WTC11 (cell line): ENCODE measurements at regions not wholly inside any gene's neighbourhood (a gene's known extent, or its start where the extent isn't known, plus 50 kb on each side); places are given as distances from the start of the nearest gene placed in this dataset.
"Not testable (repeated sequence)": the region's sequence is repeated elsewhere in the genome, so short reads cannot be mapped to it uniquely, and the experiment has no call there.

Experiments used
- ATAC-seq: fragments of 200-7000 bp; cut with Tn5 transposase; 2 replicates; pipeline ENCODE4 v1.10.0; 2021; ENCODE audit warnings: mild to moderate bottlenecking, moderate library complexity
- CTCF ChIA-PET: fragments of 300-600 bp; sonication (Branson Sonifier 250); formaldehyde crosslinking; loops from one replicate; lab custom pipeline; 2021; ENCODE audit warnings: antibody characterized with exemption; lab: Charles Lee
- POLR2A ChIA-PET: fragments of 350-600 bp; sonication (Branson Sonifier 250); formaldehyde crosslinking; loops from one replicate; lab custom pipeline; 2021; ENCODE audit warnings: antibody characterized with exemption; lab: Charles Lee
- DNase-seq: peaks from one replicate; pipeline ENCODE4 v3.0.0; 2021; ENCODE audit warnings: low spot score
- H3K27ac Mint-ChIP-seq: 2 replicates; pipeline ENCODE4 v1.8.0; 2021; ENCODE audit warnings: mixed read lengths
- H3K27me3 Mint-ChIP-seq: 2 replicates; pipeline ENCODE4 v1.8.0; 2021; ENCODE audit warnings: low read depth, mild to moderate bottlenecking, moderate library complexity, mixed read lengths
- H3K36me3 Mint-ChIP-seq: 2 replicates; pipeline ENCODE4 v1.8.0; 2021; ENCODE audit warnings: mixed read lengths
- H3K4me1 Mint-ChIP-seq: 2 replicates; pipeline ENCODE4 v1.8.0; 2022; ENCODE audit warnings: mixed read lengths
- H3K4me3 Mint-ChIP-seq: 2 replicates; pipeline ENCODE4 v1.8.0; 2021; ENCODE audit warnings: mild to moderate bottlenecking, moderate library complexity, mixed read lengths
- H3K9me3 Mint-ChIP-seq: 2 replicates; pipeline ENCODE4 v1.8.0; 2021; ENCODE audit warnings: mixed read lengths
- ATF1 ChIP-seq: sonication (generic); formaldehyde crosslinking; IDR thresholded peaks from 2 replicates; pipeline ENCODE4 v1.8.1; 2023; ENCODE audit warnings: mild to moderate bottlenecking, moderate library complexity, missing genetic modification reagents
- FOXP1 ChIP-seq: sonication (generic); formaldehyde crosslinking; IDR thresholded peaks from 2 replicates; pipeline ENCODE4 v1.8.0; 2022; ENCODE audit warnings: missing genetic modification reagents, mild to moderate bottlenecking, moderate library complexity, borderline replicate concordance
- GABPB1 ChIP-seq: sonication (generic); formaldehyde crosslinking; IDR thresholded peaks from 2 replicates; pipeline ENCODE4 v1.8.1; 2023; ENCODE audit warnings: mild to moderate bottlenecking, missing genetic modification reagents
- GRHL2 ChIP-seq: fragments of 250-450 bp; sonication (Bioruptor Pico); IDR thresholded peaks from 2 replicates; pipeline ENCODE4 v1.8.0; 2022; ENCODE audit warnings: mild to moderate bottlenecking, moderate library complexity; ENCODE audit not compliant: insufficient replicate concordance, severe bottlenecking
- HMGA2 ChIP-seq: fragments of 250-450 bp; sonication (Bioruptor Pico); IDR thresholded peaks from 2 replicates; pipeline ENCODE4 v1.4.0; 2021; ENCODE audit warnings: mild to moderate bottlenecking, moderate library complexity
- IRF2 ChIP-seq: sonication (generic); formaldehyde crosslinking; IDR thresholded peaks from 2 replicates; pipeline ENCODE4 v1.8.0; 2022; ENCODE audit warnings: low read depth, missing genetic modification reagents, borderline replicate concordance
- MXD4 ChIP-seq: fragments of 250-450 bp; sonication (Bioruptor Pico); IDR thresholded peaks from 2 replicates; pipeline ENCODE4 v1.8.0; 2021; ENCODE audit warnings: mild to moderate bottlenecking, moderate library complexity, borderline replicate concordance
- RELA ChIP-seq: sonication (generic); formaldehyde crosslinking; IDR thresholded peaks from 2 replicates; pipeline ENCODE4 v1.8.1; 2022; ENCODE audit warnings: missing genetic modification reagents, mild to moderate bottlenecking, borderline replicate concordance
- SOX15 ChIP-seq: fragments of 250-450 bp; sonication (Bioruptor Pico); IDR thresholded peaks from 2 replicates; pipeline ENCODE4 v1.9.0; 2021; ENCODE audit warnings: mild to moderate bottlenecking
- TCF7 ChIP-seq: sonication (generic); formaldehyde crosslinking; IDR thresholded peaks from 2 replicates; pipeline ENCODE4 v1.8.0; 2022; ENCODE audit warnings: mild to moderate bottlenecking, low read depth, missing genetic modification reagents, moderate library complexity
- TEAD1 ChIP-seq: sonication (generic); formaldehyde crosslinking; IDR thresholded peaks from 2 replicates; pipeline ENCODE4 v1.8.0; 2022; ENCODE audit warnings: mild to moderate bottlenecking, missing genetic modification reagents
- ZNF416 ChIP-seq: fragments of 250-450 bp; sonication (Bioruptor Pico); IDR thresholded peaks from 2 replicates; pipeline ENCODE4 v1.9.0; 2021; ENCODE audit warnings: mild to moderate bottlenecking, inconsistent platforms
- TF ChIP-seq, protein P1 (sequence below): sonication (generic); formaldehyde crosslinking; IDR thresholded peaks from 2 replicates; pipeline ENCODE4 v1.8.0; 2022; ENCODE audit warnings: missing genetic modification reagents
- TF ChIP-seq, protein P2 (sequence below): fragments of 250-450 bp; sonication (Bioruptor Pico); IDR thresholded peaks from 2 replicates; pipeline ENCODE4 v1.9.0; 2021; ENCODE audit warnings: moderate library complexity, mild to moderate bottlenecking, inconsistent platforms, borderline replicate concordance
- TF ChIP-seq, protein P3 (sequence below): sonication (generic); formaldehyde crosslinking; IDR thresholded peaks from 2 replicates; pipeline ENCODE4 v1.8.1; 2023; ENCODE audit warnings: mild to moderate bottlenecking, missing genetic modification reagents
- TF ChIP-seq, protein P4 (sequence below): sonication (generic); formaldehyde crosslinking; IDR thresholded peaks from 2 replicates; pipeline ENCODE4 v1.8.1; 2022; ENCODE audit warnings: low read depth, mild to moderate bottlenecking, moderate library complexity, missing genetic modification reagents, borderline replicate concordance
- TF ChIP-seq, protein P5 (sequence below): sonication (generic); formaldehyde crosslinking; conservative IDR thresholded peaks from 2 replicates; pipeline ENCODE4 v1.8.1; 2023; ENCODE audit warnings: mild to moderate bottlenecking, low read depth, missing genetic modification reagents, moderate library complexity
- TF ChIP-seq, protein P6 (sequence below): sonication (generic); formaldehyde crosslinking; IDR thresholded peaks from 2 replicates; pipeline ENCODE4 v1.8.0; 2022; ENCODE audit warnings: mild to moderate bottlenecking, missing genetic modification reagents
- TF ChIP-seq, protein P7 (sequence below): fragments of 250-450 bp; sonication (Bioruptor Pico); IDR thresholded peaks from 2 replicates; pipeline ENCODE4 v1.8.0; 2021; ENCODE audit warnings: mild to moderate bottlenecking

DNA sequence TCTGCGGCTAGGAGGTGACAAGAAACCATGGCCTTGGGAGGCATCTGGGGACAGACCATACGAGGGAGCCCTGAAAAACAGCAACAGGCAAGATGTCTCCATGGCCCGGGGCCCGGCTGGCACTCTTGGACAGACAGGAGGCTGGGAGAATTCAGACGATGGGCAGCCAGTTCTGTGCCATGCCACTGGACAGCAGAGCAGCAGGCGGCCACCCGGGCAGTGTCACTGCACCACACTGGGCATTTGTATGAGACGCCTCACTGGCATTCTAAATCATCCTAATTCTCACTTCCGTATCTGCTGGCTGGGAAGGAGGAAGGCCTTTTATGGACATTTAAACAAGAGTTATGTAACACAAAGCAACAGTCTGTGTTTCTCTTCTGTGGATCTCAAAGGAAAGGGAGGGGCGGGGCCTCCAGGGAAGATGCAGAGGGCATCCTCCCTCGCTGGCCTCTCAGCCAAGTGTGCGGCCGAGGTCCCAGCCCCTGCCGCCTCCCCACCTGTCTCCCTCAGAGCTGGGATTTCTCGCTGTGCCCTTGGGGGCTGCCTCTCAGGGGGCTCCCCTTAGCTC, 350.3 kb downstream of the SHANK2 start (continued):
- TF ChIP-seq, protein P1, sequence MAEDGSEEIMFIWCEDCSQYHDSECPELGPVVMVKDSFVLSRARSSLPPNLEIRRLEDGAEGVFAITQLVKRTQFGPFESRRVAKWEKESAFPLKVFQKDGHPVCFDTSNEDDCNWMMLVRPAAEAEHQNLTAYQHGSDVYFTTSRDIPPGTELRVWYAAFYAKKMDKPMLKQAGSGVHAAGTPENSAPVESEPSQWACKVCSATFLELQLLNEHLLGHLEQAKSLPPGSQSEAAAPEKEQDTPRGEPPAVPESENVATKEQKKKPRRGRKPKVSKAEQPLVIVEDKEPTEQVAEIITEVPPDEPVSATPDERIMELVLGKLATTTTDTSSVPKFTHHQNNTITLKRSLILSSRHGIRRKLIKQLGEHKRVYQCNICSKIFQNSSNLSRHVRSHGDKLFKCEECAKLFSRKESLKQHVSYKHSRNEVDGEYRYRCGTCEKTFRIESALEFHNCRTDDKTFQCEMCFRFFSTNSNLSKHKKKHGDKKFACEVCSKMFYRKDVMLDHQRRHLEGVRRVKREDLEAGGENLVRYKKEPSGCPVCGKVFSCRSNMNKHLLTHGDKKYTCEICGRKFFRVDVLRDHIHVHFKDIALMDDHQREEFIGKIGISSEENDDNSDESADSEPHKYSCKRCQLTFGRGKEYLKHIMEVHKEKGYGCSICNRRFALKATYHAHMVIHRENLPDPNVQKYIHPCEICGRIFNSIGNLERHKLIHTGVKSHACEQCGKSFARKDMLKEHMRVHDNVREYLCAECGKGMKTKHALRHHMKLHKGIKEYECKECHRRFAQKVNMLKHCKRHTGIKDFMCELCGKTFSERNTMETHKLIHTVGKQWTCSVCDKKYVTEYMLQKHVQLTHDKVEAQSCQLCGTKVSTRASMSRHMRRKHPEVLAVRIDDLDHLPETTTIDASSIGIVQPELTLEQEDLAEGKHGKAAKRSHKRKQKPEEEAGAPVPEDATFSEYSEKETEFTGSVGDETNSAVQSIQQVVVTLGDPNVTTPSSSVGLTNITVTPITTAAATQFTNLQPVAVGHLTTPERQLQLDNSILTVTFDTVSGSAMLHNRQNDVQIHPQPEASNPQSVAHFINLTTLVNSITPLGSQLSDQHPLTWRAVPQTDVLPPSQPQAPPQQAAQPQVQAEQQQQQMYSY (CRISPR knock-in tag), result no peak
- TF ChIP-seq IRF2, result no peak
- TF ChIP-seq SOX15 (CRISPR knock-in tag), result no peak
- no peak for TF ChIP-seq ATF1 (CRISPR knock-in tag)
- no peak for TF ChIP-seq GRHL2 (CRISPR knock-in tag)

DNA sequence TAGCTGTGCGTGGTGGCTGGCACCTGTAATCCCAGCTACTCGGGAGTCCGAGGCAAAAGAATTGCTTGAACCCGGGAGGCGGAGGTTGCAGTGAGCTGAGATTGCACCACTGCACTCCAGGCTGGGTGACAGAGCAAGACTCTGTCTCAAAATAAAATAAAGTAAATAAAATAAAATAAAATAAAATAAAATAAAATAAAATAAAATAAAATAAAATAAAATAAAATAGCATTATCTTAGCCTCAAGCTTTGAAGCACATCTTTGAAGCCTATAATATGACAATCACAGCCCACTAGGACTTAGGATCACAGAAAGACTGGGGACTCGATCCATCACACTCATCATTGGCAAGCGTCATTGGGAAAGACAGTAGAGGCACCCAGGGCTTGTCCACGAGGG, 349.1 kb downstream of the SHANK2 start:
- CTCF ChIA-PET, H3K4me3 Mint-ChIP-seq: not testable (repeated sequence)
- peak; percentile 96 for TF ChIP-seq HMGA2 (CRISPR knock-in tag)

DNA sequence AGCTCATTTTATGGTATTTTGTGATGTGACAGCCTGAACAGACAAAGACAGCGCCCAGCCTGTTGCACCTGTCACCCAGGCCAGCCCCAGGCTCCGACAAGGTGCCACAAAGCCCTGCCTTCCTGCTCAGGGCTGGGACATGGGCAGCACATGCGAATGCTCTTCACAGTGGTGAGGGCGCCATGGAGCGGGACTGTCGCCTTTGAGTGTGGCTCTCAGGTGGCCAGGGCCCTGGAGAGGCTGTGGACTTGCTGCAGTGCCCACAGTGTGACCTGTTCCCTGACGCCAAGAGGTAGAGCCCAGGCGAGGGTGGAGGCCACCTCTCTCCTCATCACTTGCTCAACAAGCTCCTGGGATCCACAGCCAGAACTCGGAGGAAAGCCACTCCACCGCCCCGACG, 346.3 kb downstream of the SHANK2 start:
- Mint-ChIP-seq H3K36me3 (no peaks in the 10 kb centered on the region), H3K9me3 (no peaks in the 10 kb centered on the region; the same call in 1 of the 2 replicates), H3K27me3 (no peaks in the 10 kb centered on the region), H3K4me3 (no peak overlapping the region), H3K4me1 (peaks cover 5% of the 10 kb centered on the region), H3K27ac (no peak overlapping the region)
- ATAC-seq (no peak), DNase-seq (no peak)
- ChIA-PET POLR2A (no interaction called here), CTCF (no interaction called here)
- TF ChIP-seq ZNF416 (CRISPR knock-in tag) (no peak), TEAD1 (no peak), TCF7 (no peak), FOXP1 (CRISPR knock-in tag) (no peak), GABPB1 (CRISPR knock-in tag) (no peak), MXD4 (no peak), RELA (CRISPR knock-in tag) (no peak), IRF2 (no peak)
- TF ChIP-seq, protein P2, sequence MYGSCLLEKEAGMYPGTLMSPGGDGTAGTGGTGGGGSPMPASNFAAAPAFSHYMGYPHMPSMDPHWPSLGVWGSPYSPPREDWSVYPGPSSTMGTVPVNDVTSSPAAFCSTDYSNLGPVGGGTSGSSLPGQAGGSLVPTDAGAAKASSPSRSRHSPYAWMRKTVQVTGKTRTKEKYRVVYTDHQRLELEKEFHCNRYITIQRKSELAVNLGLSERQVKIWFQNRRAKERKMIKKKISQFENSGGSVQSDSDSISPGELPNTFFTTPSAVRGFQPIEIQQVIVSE (CRISPR knock-in tag), result no peak
- TF ChIP-seq, protein P3, sequence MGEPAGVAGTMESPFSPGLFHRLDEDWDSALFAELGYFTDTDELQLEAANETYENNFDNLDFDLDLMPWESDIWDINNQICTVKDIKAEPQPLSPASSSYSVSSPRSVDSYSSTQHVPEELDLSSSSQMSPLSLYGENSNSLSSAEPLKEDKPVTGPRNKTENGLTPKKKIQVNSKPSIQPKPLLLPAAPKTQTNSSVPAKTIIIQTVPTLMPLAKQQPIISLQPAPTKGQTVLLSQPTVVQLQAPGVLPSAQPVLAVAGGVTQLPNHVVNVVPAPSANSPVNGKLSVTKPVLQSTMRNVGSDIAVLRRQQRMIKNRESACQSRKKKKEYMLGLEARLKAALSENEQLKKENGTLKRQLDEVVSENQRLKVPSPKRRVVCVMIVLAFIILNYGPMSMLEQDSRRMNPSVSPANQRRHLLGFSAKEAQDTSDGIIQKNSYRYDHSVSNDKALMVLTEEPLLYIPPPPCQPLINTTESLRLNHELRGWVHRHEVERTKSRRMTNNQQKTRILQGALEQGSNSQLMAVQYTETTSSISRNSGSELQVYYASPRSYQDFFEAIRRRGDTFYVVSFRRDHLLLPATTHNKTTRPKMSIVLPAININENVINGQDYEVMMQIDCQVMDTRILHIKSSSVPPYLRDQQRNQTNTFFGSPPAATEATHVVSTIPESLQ (CRISPR knock-in tag), result no peak
- TF ChIP-seq, protein P4, sequence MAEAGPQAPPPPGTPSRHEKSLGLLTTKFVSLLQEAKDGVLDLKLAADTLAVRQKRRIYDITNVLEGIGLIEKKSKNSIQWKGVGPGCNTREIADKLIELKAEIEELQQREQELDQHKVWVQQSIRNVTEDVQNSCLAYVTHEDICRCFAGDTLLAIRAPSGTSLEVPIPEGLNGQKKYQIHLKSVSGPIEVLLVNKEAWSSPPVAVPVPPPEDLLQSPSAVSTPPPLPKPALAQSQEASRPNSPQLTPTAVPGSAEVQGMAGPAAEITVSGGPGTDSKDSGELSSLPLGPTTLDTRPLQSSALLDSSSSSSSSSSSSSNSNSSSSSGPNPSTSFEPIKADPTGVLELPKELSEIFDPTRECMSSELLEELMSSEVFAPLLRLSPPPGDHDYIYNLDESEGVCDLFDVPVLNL (CRISPR knock-in tag), result no peak
- TF ChIP-seq, protein P5, sequence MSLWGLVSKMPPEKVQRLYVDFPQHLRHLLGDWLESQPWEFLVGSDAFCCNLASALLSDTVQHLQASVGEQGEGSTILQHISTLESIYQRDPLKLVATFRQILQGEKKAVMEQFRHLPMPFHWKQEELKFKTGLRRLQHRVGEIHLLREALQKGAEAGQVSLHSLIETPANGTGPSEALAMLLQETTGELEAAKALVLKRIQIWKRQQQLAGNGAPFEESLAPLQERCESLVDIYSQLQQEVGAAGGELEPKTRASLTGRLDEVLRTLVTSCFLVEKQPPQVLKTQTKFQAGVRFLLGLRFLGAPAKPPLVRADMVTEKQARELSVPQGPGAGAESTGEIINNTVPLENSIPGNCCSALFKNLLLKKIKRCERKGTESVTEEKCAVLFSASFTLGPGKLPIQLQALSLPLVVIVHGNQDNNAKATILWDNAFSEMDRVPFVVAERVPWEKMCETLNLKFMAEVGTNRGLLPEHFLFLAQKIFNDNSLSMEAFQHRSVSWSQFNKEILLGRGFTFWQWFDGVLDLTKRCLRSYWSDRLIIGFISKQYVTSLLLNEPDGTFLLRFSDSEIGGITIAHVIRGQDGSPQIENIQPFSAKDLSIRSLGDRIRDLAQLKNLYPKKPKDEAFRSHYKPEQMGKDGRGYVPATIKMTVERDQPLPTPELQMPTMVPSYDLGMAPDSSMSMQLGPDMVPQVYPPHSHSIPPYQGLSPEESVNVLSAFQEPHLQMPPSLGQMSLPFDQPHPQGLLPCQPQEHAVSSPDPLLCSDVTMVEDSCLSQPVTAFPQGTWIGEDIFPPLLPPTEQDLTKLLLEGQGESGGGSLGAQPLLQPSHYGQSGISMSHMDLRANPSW (CRISPR knock-in tag), result no peak
- TF ChIP-seq, protein P6, sequence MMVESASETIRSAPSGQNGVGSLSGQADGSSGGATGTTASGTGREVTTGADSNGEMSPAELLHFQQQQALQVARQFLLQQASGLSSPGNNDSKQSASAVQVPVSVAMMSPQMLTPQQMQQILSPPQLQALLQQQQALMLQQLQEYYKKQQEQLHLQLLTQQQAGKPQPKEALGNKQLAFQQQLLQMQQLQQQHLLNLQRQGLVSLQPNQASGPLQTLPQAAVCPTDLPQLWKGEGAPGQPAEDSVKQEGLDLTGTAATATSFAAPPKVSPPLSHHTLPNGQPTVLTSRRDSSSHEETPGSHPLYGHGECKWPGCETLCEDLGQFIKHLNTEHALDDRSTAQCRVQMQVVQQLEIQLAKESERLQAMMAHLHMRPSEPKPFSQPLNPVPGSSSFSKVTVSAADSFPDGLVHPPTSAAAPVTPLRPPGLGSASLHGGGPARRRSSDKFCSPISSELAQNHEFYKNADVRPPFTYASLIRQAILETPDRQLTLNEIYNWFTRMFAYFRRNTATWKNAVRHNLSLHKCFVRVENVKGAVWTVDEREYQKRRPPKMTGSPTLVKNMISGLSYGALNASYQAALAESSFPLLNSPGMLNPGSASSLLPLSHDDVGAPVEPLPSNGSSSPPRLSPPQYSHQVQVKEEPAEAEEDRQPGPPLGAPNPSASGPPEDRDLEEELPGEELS (CRISPR knock-in tag), result no peak
- TF ChIP-seq, protein P7, sequence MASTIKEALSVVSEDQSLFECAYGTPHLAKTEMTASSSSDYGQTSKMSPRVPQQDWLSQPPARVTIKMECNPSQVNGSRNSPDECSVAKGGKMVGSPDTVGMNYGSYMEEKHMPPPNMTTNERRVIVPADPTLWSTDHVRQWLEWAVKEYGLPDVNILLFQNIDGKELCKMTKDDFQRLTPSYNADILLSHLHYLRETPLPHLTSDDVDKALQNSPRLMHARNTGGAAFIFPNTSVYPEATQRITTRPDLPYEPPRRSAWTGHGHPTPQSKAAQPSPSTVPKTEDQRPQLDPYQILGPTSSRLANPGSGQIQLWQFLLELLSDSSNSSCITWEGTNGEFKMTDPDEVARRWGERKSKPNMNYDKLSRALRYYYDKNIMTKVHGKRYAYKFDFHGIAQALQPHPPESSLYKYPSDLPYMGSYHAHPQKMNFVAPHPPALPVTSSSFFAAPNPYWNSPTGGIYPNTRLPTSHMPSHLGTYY (CRISPR knock-in tag), result no peak

More for the DNA sequence above, 349.1 kb downstream of the SHANK2 start:
- DNase-seq, ATAC-seq, H3K27me3 Mint-ChIP-seq, H3K4me1 Mint-ChIP-seq, H3K36me3 Mint-ChIP-seq, H3K9me3 Mint-ChIP-seq, H3K27ac Mint-ChIP-seq, POLR2A ChIA-PET: not testable (repeated sequence)
